ENCODE measurements at regions not wholly inside any gene's neighbourhood (a gene's known extent, or its start where the extent isn't known, plus 50 kb on each side); places are given as distances from the start of the nearest gene placed in this dataset.

DNA sequence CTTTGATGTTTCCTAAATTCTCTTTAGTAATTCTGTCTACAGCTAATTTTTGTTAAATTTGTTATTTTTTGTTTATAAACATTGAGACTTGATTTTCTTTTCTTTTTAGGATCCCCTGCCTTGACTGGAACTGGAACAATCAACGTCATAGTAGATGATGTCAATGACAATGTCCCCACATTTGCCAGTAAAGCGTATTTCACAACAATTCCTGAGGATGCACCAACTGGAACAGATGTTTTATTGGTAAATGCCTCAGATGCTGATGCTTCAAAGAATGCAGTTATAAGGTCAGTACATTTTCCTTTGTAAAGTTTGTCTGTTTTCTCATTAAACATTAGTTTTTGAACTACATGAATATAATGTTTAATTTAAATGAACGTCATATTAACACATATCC lies 119.4 kb downstream of the FAT4 start:
- no peak for DNase-seq (ENCODE audit: low spot score)

DNA sequence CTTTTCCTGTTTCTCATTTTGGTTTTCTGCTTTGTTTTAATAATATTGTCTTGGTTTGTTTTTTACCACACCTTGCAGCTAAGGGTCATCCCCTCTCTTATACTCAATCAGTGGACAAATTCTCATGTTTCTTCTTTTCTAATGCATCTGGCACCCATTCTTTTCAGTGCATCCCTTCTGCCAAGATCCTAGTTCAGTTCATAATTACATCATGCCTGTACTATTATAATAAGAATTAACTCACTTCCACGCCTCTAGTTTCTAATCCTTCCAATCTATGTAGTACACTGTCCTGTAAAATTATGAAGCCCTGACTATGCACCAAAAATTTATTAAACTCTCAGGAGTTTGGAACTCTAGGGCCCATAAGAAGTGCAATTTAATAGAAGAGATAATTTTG lies 126.1 kb downstream of the FAT4 start:
- no peak for DNase-seq (ENCODE audit: low spot score)

DNA sequence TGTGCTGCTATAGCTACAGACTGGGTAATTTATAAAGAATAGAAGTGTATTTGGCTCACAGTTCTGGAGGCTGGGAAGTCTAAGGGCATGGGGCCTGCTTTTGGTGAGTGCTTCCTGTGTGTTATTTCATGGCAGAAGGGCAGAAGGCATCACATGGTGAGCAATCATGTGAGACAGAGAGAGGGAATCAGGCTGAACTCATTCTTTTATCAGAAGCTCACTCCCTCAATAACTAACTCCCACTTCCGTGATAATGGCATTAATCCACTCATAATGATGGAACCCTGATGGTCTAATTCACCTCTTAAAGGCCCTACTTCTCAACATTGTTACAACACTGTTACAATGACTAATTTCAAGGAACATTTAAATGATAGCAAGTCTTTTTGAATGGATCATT lies 129.4 kb downstream of the FAT4 start:
- no peak for DNase-seq (ENCODE audit: low spot score)

GRCh38 chr4:125445525-125445924 lies 130.8 kb downstream of the FAT4 start:
- DNase-seq (ENCODE audit: low spot score): no peak

GRCh38 chr4:125447551-125448290 lies 133.0 kb downstream of the FAT4 start:
- DNase-seq (ENCODE audit: low spot score): no peak

DNA sequence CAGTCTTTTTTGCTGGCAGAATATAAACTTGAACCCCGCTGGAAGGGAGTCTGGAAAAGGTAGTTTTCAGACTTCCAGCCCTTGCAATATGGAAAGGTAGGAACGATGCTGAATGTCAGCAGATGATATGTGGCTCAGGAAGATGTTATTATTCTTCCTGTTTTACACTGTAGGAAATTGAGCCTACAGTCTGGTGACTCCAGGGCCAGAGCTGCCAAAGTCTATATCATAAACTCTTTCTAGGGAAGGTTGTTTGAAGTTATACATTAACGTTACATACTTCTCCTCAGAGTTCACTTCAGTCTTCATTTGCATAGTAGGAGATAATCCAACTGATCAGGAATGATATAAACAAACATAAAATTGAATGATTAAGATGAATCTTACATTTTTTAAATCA lies 141.3 kb downstream of the FAT4 start:
- no peak for DNase-seq (ENCODE audit: low spot score)

DNA sequence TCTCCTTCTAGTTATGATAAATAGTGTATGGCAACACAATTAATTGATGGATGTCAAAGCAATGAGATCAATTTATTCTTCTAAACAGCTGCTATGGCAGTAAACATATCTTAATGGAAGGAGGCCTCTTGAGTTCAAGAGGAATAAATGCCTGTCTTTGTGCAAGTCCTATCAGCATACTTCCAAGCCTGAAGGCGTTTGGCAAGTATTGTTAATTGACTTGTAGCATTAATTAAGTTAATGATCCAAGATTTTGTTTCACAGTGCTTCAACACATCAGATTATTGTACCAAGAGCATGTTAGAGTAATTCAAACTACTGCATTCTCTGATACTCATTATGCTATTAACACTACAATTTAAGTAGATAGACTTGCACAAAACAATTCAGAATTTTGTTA lies 144.8 kb downstream of the FAT4 start:
- DNase-seq (ENCODE audit: low spot score): no peak

DNA sequence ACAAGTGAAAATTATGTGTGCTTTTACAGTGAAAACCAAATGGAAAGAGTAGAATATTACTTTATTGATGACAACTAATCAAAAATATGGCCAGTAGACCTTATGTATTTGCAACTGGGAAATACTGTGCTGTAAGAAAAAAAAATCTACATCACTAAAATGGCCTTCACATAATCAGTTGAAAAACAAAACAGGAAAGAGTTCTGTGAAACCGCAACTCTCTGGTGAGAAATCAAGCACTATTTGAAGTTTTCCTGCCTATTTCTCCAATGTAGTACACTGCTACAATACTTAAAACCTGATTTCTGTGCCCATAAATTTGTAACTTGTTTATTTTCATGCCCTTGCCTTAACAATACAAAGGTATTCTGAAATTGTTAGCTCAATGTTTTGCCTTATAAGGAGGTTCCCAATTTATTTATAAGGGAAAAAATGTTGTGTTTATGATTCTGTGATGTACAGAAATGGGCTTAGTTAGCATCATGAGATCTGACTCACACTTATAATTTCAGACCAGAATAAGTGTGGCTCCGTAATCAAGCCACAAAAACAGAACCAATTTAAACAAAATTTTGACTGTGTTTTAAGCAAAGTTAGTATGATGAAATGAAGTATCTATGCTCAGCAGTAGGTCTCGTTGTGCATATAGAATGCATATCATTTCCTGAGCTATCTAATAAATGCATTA lies 147.1 kb downstream of the FAT4 start:
- no peak for DNase-seq (ENCODE audit: low spot score)

DNA sequence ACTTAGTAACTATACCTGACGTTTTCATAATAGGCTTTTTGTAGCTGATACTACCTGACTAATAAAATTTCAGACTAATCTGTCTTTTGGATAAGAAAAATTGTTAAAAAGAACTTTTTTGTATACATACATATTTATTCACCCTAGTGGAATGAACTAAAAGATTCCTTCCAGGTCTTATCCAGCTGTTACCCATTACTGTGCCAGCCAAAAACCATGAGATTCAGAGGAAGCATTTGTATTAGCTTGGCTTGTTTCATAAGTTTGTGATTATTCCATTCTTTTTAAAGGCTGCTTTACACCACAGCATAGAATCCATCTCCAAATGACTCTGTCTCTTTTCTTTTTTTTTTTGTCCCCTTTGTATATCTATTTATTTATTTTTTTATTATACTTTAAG lies 149.4 kb downstream of the FAT4 start:
- DNase-seq (ENCODE audit: low spot score): no peak

DNA sequence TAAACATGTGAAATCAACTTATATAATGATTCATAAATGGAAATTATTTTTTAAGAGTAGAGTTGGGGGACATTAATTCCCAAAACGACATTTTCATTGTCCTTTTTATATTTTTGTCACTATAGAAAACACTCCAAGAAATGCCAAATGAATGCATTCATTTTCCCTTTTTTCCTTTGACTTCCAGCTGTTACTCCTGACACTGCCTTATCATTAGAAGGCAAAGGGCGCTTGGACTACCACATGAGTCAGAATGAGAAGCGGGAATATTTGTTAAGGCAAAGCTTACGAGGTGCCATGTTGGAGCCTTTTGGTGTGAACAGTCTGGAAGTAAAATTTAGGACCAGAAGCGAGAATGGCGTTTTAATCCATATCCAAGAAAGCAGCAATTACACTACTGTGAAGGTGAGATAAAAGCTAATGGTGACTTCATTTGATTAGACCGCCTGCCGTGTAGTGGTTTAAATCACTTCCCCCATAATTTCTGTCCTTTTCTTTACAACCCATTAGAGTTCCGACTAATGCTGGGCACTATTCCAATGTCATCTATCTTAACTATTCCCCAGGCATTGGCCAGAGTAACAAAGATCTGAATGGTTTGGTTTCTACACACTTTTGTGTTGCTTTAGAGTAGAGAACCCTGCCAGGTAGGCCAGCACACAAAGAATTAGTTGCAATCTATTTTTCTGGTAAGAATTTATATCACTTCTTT lies 166.7 kb downstream of the FAT4 start:
- no peak for DNase-seq (ENCODE audit: low spot score)

- no peak for DNase-seq (ENCODE audit: low spot score)
Observed at GRCh38 chr4:125482822-125483221, 168.1 kb downstream of the FAT4 start.

DNA sequence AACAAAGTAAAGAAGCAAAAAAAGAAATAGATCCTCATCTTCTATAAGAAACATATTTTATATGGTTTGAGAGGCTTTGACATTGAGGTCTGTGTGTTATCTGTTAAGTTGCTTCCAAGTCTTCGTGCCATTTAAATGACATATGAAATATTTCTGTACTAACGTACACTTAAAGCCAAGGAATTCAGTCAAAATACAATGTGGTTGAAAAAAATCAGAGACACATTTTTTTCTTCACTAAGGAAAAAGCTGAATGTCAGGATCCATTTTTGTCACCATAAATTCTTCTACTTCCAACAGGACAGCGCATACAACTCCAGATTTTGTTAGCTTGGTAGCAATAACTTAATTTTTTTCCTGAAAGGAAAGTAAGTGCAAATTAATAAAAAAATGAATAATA lies 168.5 kb downstream of the FAT4 start:
- DNase-seq (ENCODE audit: low spot score): no peak

DNA sequence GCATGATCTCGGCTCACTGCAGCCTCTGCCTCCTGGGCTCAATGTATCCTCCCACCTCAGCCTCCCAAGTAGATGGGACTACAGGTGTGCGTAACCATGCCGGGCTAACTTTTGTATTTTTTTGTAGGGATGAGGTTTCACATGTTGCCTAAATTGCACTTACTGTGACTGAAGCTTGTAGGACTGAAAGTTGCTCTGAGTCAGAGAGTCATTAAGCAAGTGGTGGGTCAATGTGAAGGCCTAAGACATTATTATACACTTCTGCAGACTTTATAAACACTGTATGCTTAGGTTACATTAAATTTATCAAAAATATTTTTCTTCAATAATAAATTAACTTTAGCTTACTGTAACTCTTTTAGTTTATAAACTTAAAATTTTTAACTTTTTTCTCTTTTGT lies 170.2 kb downstream of the FAT4 start:
- no peak for DNase-seq (ENCODE audit: low spot score)

DNA sequence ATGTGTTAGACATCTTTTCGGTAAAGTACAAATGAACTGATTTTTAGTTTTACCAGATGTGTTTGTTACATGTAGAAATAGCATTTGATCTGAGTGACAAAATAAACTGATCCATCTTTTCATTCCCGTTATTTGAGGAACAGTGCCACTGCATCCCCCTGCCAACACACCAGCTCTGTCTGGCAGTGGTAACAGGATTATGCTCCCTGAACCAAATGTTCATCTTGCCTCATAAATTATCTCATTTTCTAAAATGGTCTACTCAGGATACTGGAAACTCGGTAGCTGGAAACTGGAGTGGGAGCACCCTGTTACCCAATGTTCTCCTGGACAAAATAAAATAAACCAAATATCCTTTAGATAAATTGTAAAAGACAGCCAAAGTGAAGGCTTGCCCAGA lies 171.6 kb downstream of the FAT4 start:
- DNase-seq (ENCODE audit: low spot score): no peak

GRCh38 chr4:125489952-125490690 lies 175.4 kb downstream of the FAT4 start:
- no peak for DNase-seq (ENCODE audit: low spot score)

- DNase-seq (ENCODE audit: low spot score): no peak
Observed at GRCh38 chr4:125492957-125493356, 178.2 kb downstream of the FAT4 start.

DNA sequence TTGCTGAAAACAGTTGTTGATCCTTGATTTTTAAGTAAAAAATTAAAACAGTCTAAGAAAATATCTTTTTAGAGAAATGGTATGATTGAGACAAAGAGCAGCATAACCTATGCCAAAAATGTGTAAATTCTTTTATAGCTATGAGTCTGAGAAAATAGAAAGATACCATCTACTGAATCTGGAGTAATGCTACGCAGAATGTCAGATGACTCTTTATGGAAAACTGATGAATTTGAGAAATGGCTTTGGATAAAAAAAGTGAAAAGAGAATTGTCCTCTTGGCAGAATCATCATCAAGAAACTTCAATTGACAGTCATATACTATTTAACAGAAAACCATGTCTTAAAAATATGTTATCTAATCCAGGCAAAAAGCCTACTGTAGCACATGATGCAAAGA lies 183.1 kb downstream of the FAT4 start:
- DNase-seq (ENCODE audit: low spot score): no peak

- DNase-seq (ENCODE audit: low spot score): no peak
Observed at GRCh38 chr4:125498981-125499380, 184.2 kb downstream of the FAT4 start.

GRCh38 chr4:125501090-125501489 lies 186.3 kb downstream of the FAT4 start:
- DNase-seq (ENCODE audit: low spot score): no peak

GRCh38 chr4:125501568-125501967 lies 186.8 kb downstream of the FAT4 start:
- DNase-seq (ENCODE audit: low spot score): no peak

GRCh38 chr4:125505621-125506020 lies 190.9 kb downstream of the FAT4 start:
- no peak for DNase-seq (ENCODE audit: low spot score)

DNA sequence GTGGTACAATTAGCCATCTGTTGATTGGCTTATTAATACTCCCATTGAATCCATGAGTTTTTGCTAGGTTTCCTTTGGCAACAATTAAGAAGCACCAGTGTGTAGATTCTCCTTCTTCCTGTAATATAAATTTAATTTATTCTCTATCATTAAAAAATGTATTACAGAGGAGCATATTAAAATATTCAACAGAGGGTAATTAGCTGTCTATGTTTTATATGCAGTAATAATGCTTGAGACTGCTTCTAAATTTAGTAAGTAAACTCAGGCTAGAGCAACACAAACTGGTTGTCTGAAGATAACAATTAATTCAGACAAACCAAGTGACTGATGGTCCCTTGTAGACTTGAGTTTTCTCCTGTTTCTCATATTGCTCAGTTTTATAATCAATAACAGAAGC lies 192.4 kb downstream of the FAT4 start:
- no peak for DNase-seq (ENCODE audit: low spot score)

GRCh38 chr4:125511715-125512114 lies 197.0 kb downstream of the FAT4 start:
- DNase-seq (ENCODE audit: low spot score): no peak
